HepG2 (cell line): ENCODE measurements at regions not wholly inside any gene's neighbourhood (a gene's known extent, or its start where the extent isn't known, plus 50 kb on each side); places are given as distances from the start of the nearest gene placed in this dataset.

Experiments used
- ATAC-seq: fragments of 200-7000 bp; cut with Tn5 transposase; 3 replicates; pipeline ENCODE4 v1.9.1; 2020; ENCODE audit warnings: mild to moderate bottlenecking, moderate library complexity
- BruUV-seq: library from RNA; stranded (reverse); fragments of 400-500 nt; replicated peaks from 2 replicates; lab custom pipeline; 2021; lab: Mats Ljungman, UMichigan
- CTCF ChIA-PET: fragments of 300-600 bp; formaldehyde crosslinking; extraction: SDS; loops from one replicate; lab custom pipeline; 2021; ENCODE audit warnings: low total read pairs, inconsistent platforms, low intra/inter-chr PET ratio; lab: Yijun Ruan, JAX
- POLR2A ChIA-PET: fragments of 350-600 bp; sonication (Branson Sonifier 250); formaldehyde crosslinking; loops from one replicate; lab custom pipeline; 2020; ENCODE audit warnings: antibody characterized with exemption, inconsistent platforms; lab: Yijun Ruan, JAX
- DNase-seq: peaks from one replicate; pipeline ENCODE4 v3.0.0-alpha.2; 2015; ENCODE audit warnings: low spot score
- FAIRE-seq: peaks from 3 replicates; lab custom pipeline; 2011; peaks lifted over from hg19 to GRCh38; lab: Jason Lieb, UNC
- H2AFZ ChIP-seq: one replicate; pipeline ENCODE4 v1.6.1; 2011; ENCODE audit warnings: low read length, inconsistent platforms
- H3K27ac ChIP-seq: fragments of 300-600 bp; 3 replicates; pipeline ENCODE4 v1.8.0; 2011; ENCODE audit warnings: mixed run types, mild to moderate bottlenecking, mixed read lengths, low read length, inconsistent platforms; ENCODE audit not compliant: insufficient read depth; ENCODE audit errors: extremely low read length
- H3K27me3 ChIP-seq, 2 experiments: fragments of 200-600 bp in 1 of 2; 2 replicates in 1 of 2; 3 replicates in 1 of 2; pipeline versions ENCODE4 v1.6.0 to v1.8.0; 2011; ENCODE audit warnings: low read length in 2 of 2, mild to moderate bottlenecking in 2 of 2, moderate library complexity in 2 of 2, inconsistent platforms in 1 of 2; ENCODE audit not compliant: insufficient read depth in 2 of 2, control insufficient read depth in 1 of 2
- H3K36me3 ChIP-seq, 2 experiments: fragments of 200-600 bp in 1 of 2; replicated peaks in 1 of 2; 2 replicates in 1 of 2; 3 replicates in 1 of 2; pipeline versions ENCODE4 v1.5.1 to v1.8.0; 2011; ENCODE audit warnings: low read length in 2 of 2, inconsistent platforms in 1 of 2; ENCODE audit not compliant: insufficient read depth in 2 of 2, control insufficient read depth in 1 of 2
- H3K4me1 ChIP-seq: 2 replicates; pipeline ENCODE4 v1.5.1; 2012; ENCODE audit warnings: low read length, inconsistent platforms; ENCODE audit not compliant: insufficient read depth
- H3K4me2 ChIP-seq: 2 replicates; pipeline ENCODE4 v1.6.0; 2011; ENCODE audit warnings: low read depth, low read length, inconsistent platforms
- H3K4me3 ChIP-seq, 3 experiments: fragments of 200-600 bp in 1 of 3; sonication (generic), shearing (Covaris generic) in 1 of 3; replicated peaks in 1 of 3; 2 replicates each; pipeline ENCODE4 v1.5.1; 2011 to 2016; ENCODE audit warnings: low read length in 3 of 3, inconsistent platforms in 2 of 3, low read depth in 2 of 3, mild to moderate bottlenecking in 2 of 3, control low read depth in 1 of 3, mixed read lengths in 1 of 3; ENCODE audit not compliant: insufficient read depth in 1 of 3
- H3K79me2 ChIP-seq: one replicate; pipeline ENCODE4 v1.6.1; 2011; ENCODE audit warnings: low read length, inconsistent platforms; ENCODE audit not compliant: insufficient read depth
- H3K9ac ChIP-seq: 2 replicates; pipeline ENCODE4 v1.6.0; 2011; ENCODE audit warnings: mild to moderate bottlenecking, low read depth, low read length, inconsistent platforms; ENCODE audit not compliant: insufficient read depth
- H3K9me3 ChIP-seq: 2 replicates; pipeline ENCODE4 v1.5.1; 2012; ENCODE audit warnings: mild to moderate bottlenecking, low read length
- H4K20me1 ChIP-seq: 2 replicates; pipeline ENCODE4 v1.6.0; 2011; ENCODE audit warnings: inconsistent platforms, mild to moderate bottlenecking, low read length, moderate library complexity; ENCODE audit not compliant: insufficient read depth
- AKAP8 ChIP-seq: sonication (generic); formaldehyde crosslinking; IDR thresholded peaks from 2 replicates; pipeline ENCODE4 v1.5.1; 2020; ENCODE audit warnings: mild to moderate bottlenecking, missing genetic modification reagents
- ARNT2 ChIP-seq: sonication (generic); formaldehyde crosslinking; IDR thresholded peaks from 2 replicates; pipeline ENCODE4 v1.8.0; 2022; ENCODE audit warnings: mild to moderate bottlenecking, low read depth, missing genetic modification reagents, moderate library complexity
- BCL3 ChIP-seq: sonication (generic); formaldehyde crosslinking; IDR thresholded peaks from 2 replicates; pipeline ENCODE4 v1.5.1; 2020; ENCODE audit warnings: mild to moderate bottlenecking, missing genetic modification reagents, moderate library complexity
- GLI4 ChIP-seq: sonication (generic); formaldehyde crosslinking; IDR thresholded peaks from 2 replicates; pipeline ENCODE4 v1.5.1; 2020; ENCODE audit warnings: missing genetic modification reagents, mild to moderate bottlenecking, moderate library complexity, borderline replicate concordance
- HNRNPH1 ChIP-seq: fragments of 200-400 bp; formaldehyde crosslinking; optimal IDR thresholded peaks from 2 replicates; pipeline ENCODE3; 2017; ENCODE audit warnings: mild to moderate bottlenecking, low read depth, low read length
- IRF1 ChIP-seq: sonication (generic); formaldehyde crosslinking; IDR thresholded peaks from 2 replicates; pipeline ENCODE4 v1.4.0; 2020; ENCODE audit warnings: low read depth, mild to moderate bottlenecking, missing genetic modification reagents
- NFIC ChIP-seq: IDR thresholded peaks from 2 replicates; pipeline ENCODE4 v1.6.1; 2012; ENCODE audit warnings: mild to moderate bottlenecking, low read length, inconsistent platforms
- NFKB2 ChIP-seq: sonication (generic); formaldehyde crosslinking; IDR thresholded peaks from 2 replicates; pipeline ENCODE4 v1.4.0; 2020; ENCODE audit warnings: missing genetic modification reagents, borderline replicate concordance
- NR2F6 ChIP-seq, 2 experiments: IDR thresholded peaks; 2 replicates each; pipeline ENCODE4 v1.6.1; 2016; ENCODE audit warnings: antibody characterized with exemption in 1 of 2, mild to moderate bottlenecking in 1 of 2
- POLR2AphosphoS5 ChIP-seq: IDR thresholded peaks from 2 replicates; pipeline ENCODE4 v1.6.1; 2012; ENCODE audit warnings: low read depth, low read length
- SMYD3 ChIP-seq: sonication (generic); formaldehyde crosslinking; IDR thresholded peaks from 2 replicates; pipeline ENCODE4 v1.8.1; 2023; ENCODE audit warnings: mild to moderate bottlenecking, missing genetic modification reagents
- ZBTB33 ChIP-seq: sonication (generic); formaldehyde crosslinking; IDR thresholded peaks from 2 replicates; pipeline ENCODE4 v1.4.0; 2020; ENCODE audit warnings: missing genetic modification reagents
- ZNF17 ChIP-seq: sonication (generic); formaldehyde crosslinking; IDR thresholded peaks from 2 replicates; pipeline ENCODE4 v1.5.0; 2020; ENCODE audit warnings: mild to moderate bottlenecking, missing genetic modification reagents
- ZNF207 ChIP-seq: fragments of 450-650 bp; IDR thresholded peaks from 2 replicates; pipeline ENCODE4 v1.6.1; 2016; ENCODE audit warnings: antibody characterized with exemption, borderline replicate concordance
- ZNF431 ChIP-seq: sonication (generic); formaldehyde crosslinking; IDR thresholded peaks from 2 replicates; pipeline ENCODE4 v1.9.0; 2022; ENCODE audit warnings: missing genetic modification reagents, low read depth, mild to moderate bottlenecking, borderline replicate concordance
- ZNF556 ChIP-seq: sonication (generic); formaldehyde crosslinking; IDR thresholded peaks from 2 replicates; pipeline ENCODE4 v1.4.0; 2020; ENCODE audit warnings: mild to moderate bottlenecking, missing genetic modification reagents, borderline replicate concordance
- ZNF614 ChIP-seq: IDR thresholded peaks from 2 replicates; pipeline ENCODE4 v1.6.1; 2018; ENCODE audit warnings: missing biosample characterization, missing genetic modification reagents, inconsistent platforms, borderline replicate concordance
- ZNF639 ChIP-seq: conservative IDR thresholded peaks from 2 replicates; pipeline ENCODE4 v1.6.1; 2018; ENCODE audit warnings: missing genetic modification reagents
- ZNF781 ChIP-seq: sonication (generic); formaldehyde crosslinking; IDR thresholded peaks from 2 replicates; pipeline ENCODE4 v1.5.1; 2020; ENCODE audit warnings: borderline replicate concordance, mild to moderate bottlenecking, missing genetic modification reagents; ENCODE audit errors: not compliant biosample characterization
- ZNF790 ChIP-seq: sonication (generic); formaldehyde crosslinking; IDR thresholded peaks from 2 replicates; pipeline ENCODE4 v1.8.0; 2022; ENCODE audit warnings: missing genetic modification reagents, mild to moderate bottlenecking, borderline replicate concordance
- WGBS: methylation state at CpG from one replicate; pipeline ENCODE4 v1.1.6; 2017; ENCODE audit warnings: low lambda C conversion rate; 5-methylcytosine and 5-hydroxymethylcytosine counted together
- in situ Hi-C: cut with HindIII; loops from 2 replicates; pipeline ENCODE4 v1.10.0; 2017; ENCODE audit warnings: low pct_unique_long_range_greater_than_20kb; ENCODE audit not compliant: extremely low pct_ligation_motif_present
- intact Hi-C: fragments of 100-400 bp; cut with micrococcal nuclease; formaldehyde crosslinking; loops from one replicate; pipeline ENCODE4 v1.10.0; 2022; ENCODE audit not compliant: unreplicated experiment

- TF ChIP-seq ZNF790 (CRISPR knock-in tag) = no peak
- no peak for TF ChIP-seq ZNF639 (CRISPR knock-in tag)
- TF ChIP-seq SMYD3 (CRISPR knock-in tag) = no peak
- TF ChIP-seq ZNF614 (CRISPR knock-in tag) = no peak
- TF ChIP-seq AKAP8 (CRISPR knock-in tag) = no peak
- TF ChIP-seq GLI4 (CRISPR knock-in tag) = no peak
- no peak for TF ChIP-seq ZNF17
- TF ChIP-seq NFIC = no peak
- TF ChIP-seq IRF1 (CRISPR knock-in tag) = no peak
- no peak for TF ChIP-seq NR2F6 (IDR thresholded peaks at IDR 0.05)
- no peak for TF ChIP-seq NR2F6 (CRISPR knock-in tag; IDR thresholded peaks at IDR 0.05)
- no peak for TF ChIP-seq ARNT2 (CRISPR knock-in tag)
These were observed 473.7 kb downstream of the ARL4A start (continued) for GRCh38 chr7:13161125-13161524.

GRCh38 chr7:13165854-13166253, 478.4 kb downstream of the ARL4A start:
- no TSS peak for BruUV-seq
- Histone ChIP-seq H3K27me3 (peaks cover 0 to 5% of the 10 kb centered on the region in 2 experiments; a peak in 1 of 5 replicates), H3K4me2 (no peak overlapping the region), H3K27ac (no peak overlapping the region), H2AFZ (no peak overlapping the region), H3K9me3 (no peaks in the 10 kb centered on the region; the same call in 1 of the 2 replicates), H3K4me3 (no peak overlapping the region), H4K20me1 (no peaks in the 10 kb centered on the region), H3K36me3 (no peaks in the 10 kb centered on the region), H3K79me2 (no peaks in the 10 kb centered on the region), H3K9ac (no peak overlapping the region), H3K4me1 (no peaks in the 10 kb centered on the region)
- ATAC-seq (no peak), FAIRE-seq (no peak), DNase-seq (no peak)
- ChIA-PET POLR2A (no interaction called here), CTCF (no interaction called here)
- in situ Hi-C loops (no loop called here), intact Hi-C loops (no loop called here)
- WGBS = 71% methylated on average over 4 of the region's 4 CpGs
- TF ChIP-seq HNRNPH1 = no peak
- TF ChIP-seq ZNF781 (CRISPR knock-in tag) = no peak
- TF ChIP-seq ZBTB33 (CRISPR knock-in tag) = no peak
- no peak for TF ChIP-seq SMYD3 (CRISPR knock-in tag)
- TF ChIP-seq BCL3 (CRISPR knock-in tag) = no peak
- TF ChIP-seq POLR2AphosphoS5 = no peak
- TF ChIP-seq ZNF431 = no peak
- TF ChIP-seq ZNF556 (CRISPR knock-in tag) = no peak
- TF ChIP-seq NFKB2 (CRISPR knock-in tag) = no peak
- no peak for TF ChIP-seq ZNF207
